ENCODE measurements at regions not wholly inside any gene's neighbourhood (a gene's known extent, or its start where the extent isn't known, plus 50 kb on each side); places are given as distances from the start of the nearest gene placed in this dataset.

GRCh38 chr5:10077791-10078545 is 171.7 kb downstream of the ATPSCKMT start:
- TF ChIP-seq EZH2 (IDR thresholded peaks at IDR 0.05; ENCODE audit: low read length), result no peak
- TF ChIP-seq, protein P1, sequence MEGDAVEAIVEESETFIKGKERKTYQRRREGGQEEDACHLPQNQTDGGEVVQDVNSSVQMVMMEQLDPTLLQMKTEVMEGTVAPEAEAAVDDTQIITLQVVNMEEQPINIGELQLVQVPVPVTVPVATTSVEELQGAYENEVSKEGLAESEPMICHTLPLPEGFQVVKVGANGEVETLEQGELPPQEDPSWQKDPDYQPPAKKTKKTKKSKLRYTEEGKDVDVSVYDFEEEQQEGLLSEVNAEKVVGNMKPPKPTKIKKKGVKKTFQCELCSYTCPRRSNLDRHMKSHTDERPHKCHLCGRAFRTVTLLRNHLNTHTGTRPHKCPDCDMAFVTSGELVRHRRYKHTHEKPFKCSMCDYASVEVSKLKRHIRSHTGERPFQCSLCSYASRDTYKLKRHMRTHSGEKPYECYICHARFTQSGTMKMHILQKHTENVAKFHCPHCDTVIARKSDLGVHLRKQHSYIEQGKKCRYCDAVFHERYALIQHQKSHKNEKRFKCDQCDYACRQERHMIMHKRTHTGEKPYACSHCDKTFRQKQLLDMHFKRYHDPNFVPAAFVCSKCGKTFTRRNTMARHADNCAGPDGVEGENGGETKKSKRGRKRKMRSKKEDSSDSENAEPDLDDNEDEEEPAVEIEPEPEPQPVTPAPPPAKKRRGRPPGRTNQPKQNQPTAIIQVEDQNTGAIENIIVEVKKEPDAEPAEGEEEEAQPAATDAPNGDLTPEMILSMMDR (optimal IDR thresholded peaks at IDR 0.05 in 1 of 3, IDR thresholded peaks at IDR 0.05 in 1 of 3, conservative IDR thresholded peaks at IDR 0.05 in 1 of 3; ENCODE audit: extremely low read depth in 1 of 3, insufficient read depth in 2 of 3, low read length in 3 of 3), result no peak
- Histone ChIP-seq H3K9ac (ENCODE audit: control insufficient read depth, extremely low read depth, insufficient read depth, low read length) (no peak overlapping the region), H3K36me3 (ENCODE audit: control insufficient read depth in 2 of 2, extremely low read depth in 1 of 2, insufficient read depth in 2 of 2, low read length in 2 of 2) (no peaks in the 10 kb centered on the region), H3K27ac (ENCODE audit: control insufficient read depth, insufficient read depth, low read length) (no peak overlapping the region), H3K79me2 (ENCODE audit: control insufficient read depth, insufficient read depth, low read length) (no peaks in the 10 kb centered on the region), H2AFZ (ENCODE audit: control insufficient read depth, low read length) (no peak overlapping the region), H4K20me1 (ENCODE audit: control insufficient read depth, extremely low read depth, insufficient read depth, low read length) (no peaks in the 10 kb centered on the region), H3K4me2 (ENCODE audit: control insufficient read depth, extremely low read depth, insufficient read depth, low read depth, low read length) (no peak overlapping the region), H3K4me3 (ENCODE audit: control insufficient read depth in 2 of 3, extremely low read depth in 1 of 3, insufficient read depth in 2 of 3, low read depth in 1 of 3, low read length in 3 of 3) (no peak overlapping the region), H3K9me3 (ENCODE audit: control insufficient read depth, low read depth, low read length) (no peaks in the 10 kb centered on the region), H3K4me1 (ENCODE audit: control insufficient read depth, extremely low read depth, insufficient read depth, low read length) (no peaks in the 10 kb centered on the region), H3K27me3 (ENCODE audit: control insufficient read depth, extremely low read depth, insufficient read depth, low read length) (no peaks in the 10 kb centered on the region), H3K9me1 (ENCODE audit: control insufficient read depth, extremely low read depth, insufficient read depth, low read length) (no peaks in the 10 kb centered on the region)
- FAIRE-seq, result no peak
- no peak for DNase-seq (ENCODE audit: low read depth, low spot score)
- dilution Hi-C loops (cut with MboI; ENCODE audit: extremely low pct_ligation_motif_present, low sequenced_read_pairs), result no loop called here

GRCh38 chr5:10073441-10074104 is 176.1 kb downstream of the ATPSCKMT start:
- dilution Hi-C loops (cut with MboI; ENCODE audit: extremely low pct_ligation_motif_present, low sequenced_read_pairs), result no loop called here
- no peak overlapping the region for H3K9ac ChIP-seq (ENCODE audit: control insufficient read depth, extremely low read depth, insufficient read depth, low read length)
- no peak overlapping the region for H3K4me2 ChIP-seq (ENCODE audit: control insufficient read depth, extremely low read depth, insufficient read depth, low read depth, low read length)
- H3K27me3 ChIP-seq (ENCODE audit: control insufficient read depth, extremely low read depth, insufficient read depth, low read length), result no peaks in the 10 kb centered on the region
- H3K27ac ChIP-seq (ENCODE audit: control insufficient read depth, insufficient read depth, low read length), result no peak overlapping the region
- no peak overlapping the region for H3K4me3 ChIP-seq (ENCODE audit: control insufficient read depth in 2 of 3, extremely low read depth in 1 of 3, insufficient read depth in 2 of 3, low read depth in 1 of 3, low read length in 3 of 3)
- H2AFZ ChIP-seq (ENCODE audit: control insufficient read depth, low read length), result no peak overlapping the region
- H4K20me1 ChIP-seq (ENCODE audit: control insufficient read depth, extremely low read depth, insufficient read depth, low read length), result no peaks in the 10 kb centered on the region
- H3K9me3 ChIP-seq (ENCODE audit: control insufficient read depth, low read depth, low read length), result no peaks in the 10 kb centered on the region
- TF ChIP-seq, protein P1 (optimal IDR thresholded peaks at IDR 0.05 in 1 of 3, IDR thresholded peaks at IDR 0.05 in 1 of 3, conservative IDR thresholded peaks at IDR 0.05 in 1 of 3; ENCODE audit: extremely low read depth in 1 of 3, insufficient read depth in 2 of 3, low read length in 3 of 3), result no peak
- TF ChIP-seq EZH2 (IDR thresholded peaks at IDR 0.05; ENCODE audit: low read length), result no peak
- no peaks in the 10 kb centered on the region for H3K79me2 ChIP-seq (ENCODE audit: control insufficient read depth, insufficient read depth, low read length)
- H3K9me1 ChIP-seq (ENCODE audit: control insufficient read depth, extremely low read depth, insufficient read depth, low read length), result no peaks in the 10 kb centered on the region
- H3K36me3 ChIP-seq (ENCODE audit: control insufficient read depth in 2 of 2, extremely low read depth in 1 of 2, insufficient read depth in 2 of 2, low read length in 2 of 2), result no peaks in the 10 kb centered on the region
- H3K4me1 ChIP-seq (ENCODE audit: control insufficient read depth, extremely low read depth, insufficient read depth, low read length), result no peaks in the 10 kb centered on the region
- DNase-seq (ENCODE audit: low read depth, low spot score) (no peak), FAIRE-seq (no peak)
